GM12865 (cell line): ENCODE measurements at regions not wholly inside any gene's neighbourhood (a gene's known extent, or its start where the extent isn't known, plus 50 kb on each side); places are given as distances from the start of the nearest gene placed in this dataset.

Experiments used
- DNase-seq: peaks from one replicate; pipeline ENCODE4 v3.0.0; 2010; ENCODE audit warnings: low read depth
- H3K4me3 ChIP-seq: 2 replicates; pipeline ENCODE4 v1.5.1; 2011; ENCODE audit warnings: mild to moderate bottlenecking, low read depth, low read length, control low read depth
- TF ChIP-seq, protein P1 (sequence below): IDR thresholded peaks from 2 replicates; pipeline ENCODE4 v1.5.1; 2011; ENCODE audit warnings: low read length, control low read depth, low read depth, inconsistent platforms; ENCODE audit not compliant: insufficient read depth; ENCODE audit errors: missing control alignments

DNA sequence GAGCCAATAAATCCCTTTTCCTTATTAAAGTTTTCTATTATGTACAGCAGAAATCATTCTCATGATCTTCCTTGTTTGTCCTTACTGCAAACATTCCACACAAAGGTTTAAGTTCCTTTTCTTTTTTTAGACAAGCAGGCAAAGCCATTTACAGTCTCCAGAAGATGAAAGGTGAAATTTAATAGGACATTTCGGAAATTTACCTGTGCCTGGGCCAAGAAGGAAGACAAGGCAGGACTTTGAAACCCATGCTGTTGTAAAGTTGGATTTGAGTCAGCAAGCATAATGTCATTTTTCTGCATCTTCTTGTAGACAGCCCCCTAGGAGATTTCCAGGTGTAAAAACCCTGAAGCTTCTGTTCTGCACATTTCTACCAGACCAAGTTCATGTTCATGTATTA is 188.1 kb downstream of the PAPSS1 start:
- no peak overlapping the region for H3K4me3 ChIP-seq
- DNase-seq: no peak
- TF ChIP-seq, protein P1, sequence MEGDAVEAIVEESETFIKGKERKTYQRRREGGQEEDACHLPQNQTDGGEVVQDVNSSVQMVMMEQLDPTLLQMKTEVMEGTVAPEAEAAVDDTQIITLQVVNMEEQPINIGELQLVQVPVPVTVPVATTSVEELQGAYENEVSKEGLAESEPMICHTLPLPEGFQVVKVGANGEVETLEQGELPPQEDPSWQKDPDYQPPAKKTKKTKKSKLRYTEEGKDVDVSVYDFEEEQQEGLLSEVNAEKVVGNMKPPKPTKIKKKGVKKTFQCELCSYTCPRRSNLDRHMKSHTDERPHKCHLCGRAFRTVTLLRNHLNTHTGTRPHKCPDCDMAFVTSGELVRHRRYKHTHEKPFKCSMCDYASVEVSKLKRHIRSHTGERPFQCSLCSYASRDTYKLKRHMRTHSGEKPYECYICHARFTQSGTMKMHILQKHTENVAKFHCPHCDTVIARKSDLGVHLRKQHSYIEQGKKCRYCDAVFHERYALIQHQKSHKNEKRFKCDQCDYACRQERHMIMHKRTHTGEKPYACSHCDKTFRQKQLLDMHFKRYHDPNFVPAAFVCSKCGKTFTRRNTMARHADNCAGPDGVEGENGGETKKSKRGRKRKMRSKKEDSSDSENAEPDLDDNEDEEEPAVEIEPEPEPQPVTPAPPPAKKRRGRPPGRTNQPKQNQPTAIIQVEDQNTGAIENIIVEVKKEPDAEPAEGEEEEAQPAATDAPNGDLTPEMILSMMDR: no peak

DNA sequence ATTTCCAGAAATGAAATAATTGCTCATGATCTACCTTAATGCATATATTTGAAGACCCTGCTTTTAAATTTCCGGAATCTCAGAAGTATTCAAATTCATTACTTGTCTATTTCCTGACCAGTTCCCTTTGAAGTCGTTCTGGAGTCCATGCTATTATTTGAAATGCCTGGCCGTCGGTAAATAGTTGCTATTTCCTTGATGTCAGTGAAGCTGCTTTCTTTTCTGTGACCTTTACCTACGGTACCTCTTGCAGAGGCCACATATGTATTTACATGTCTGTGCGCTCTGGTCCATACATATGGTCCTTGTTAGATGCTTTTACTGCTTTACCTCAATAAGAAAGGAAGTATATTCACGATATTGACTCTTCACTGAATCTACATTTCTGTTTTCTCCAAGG is 199.7 kb downstream of the PAPSS1 start:
- no peak overlapping the region for H3K4me3 ChIP-seq
- DNase-seq: no peak
- TF ChIP-seq, protein P1: no peak

- peak; percentile 14 for DNase-seq
- no peak overlapping the region for H3K4me3 ChIP-seq
- TF ChIP-seq, protein P1: peak; percentile 28
Observed at GRCh38 chr4:107519053-107519452, 201.0 kb downstream of the PAPSS1 start.

GRCh38 chr4:107518076-107518475 is 202.0 kb downstream of the PAPSS1 start:
- DNase-seq: no peak
- no peak overlapping the region for H3K4me3 ChIP-seq
- TF ChIP-seq, protein P1: no peak

DNA sequence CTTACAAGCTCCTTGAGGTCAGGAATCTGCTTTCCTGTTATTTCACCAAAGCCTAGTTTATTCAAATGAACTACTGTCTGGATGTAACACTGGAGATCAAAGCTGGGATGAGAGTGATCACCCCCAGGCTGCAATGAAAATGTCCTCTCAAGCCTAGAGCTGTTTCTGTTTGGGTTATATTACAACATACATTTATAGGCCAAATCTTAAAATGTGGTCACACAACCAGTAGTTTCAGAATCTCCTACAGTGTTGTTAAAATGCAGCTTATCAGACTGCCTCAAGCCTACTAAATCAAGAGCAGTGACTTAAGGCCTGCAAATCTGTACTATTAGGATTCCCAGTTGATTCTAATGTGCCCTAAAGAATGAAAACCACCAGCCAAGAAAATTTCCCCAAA is 207.5 kb downstream of the PAPSS1 start:
- H3K4me3 ChIP-seq: no peak overlapping the region
- TF ChIP-seq, protein P1: no peak
- no peak for DNase-seq

GRCh38 chr4:107509615-107510014 is 210.4 kb downstream of the PAPSS1 start:
- DNase-seq: no peak
- TF ChIP-seq, protein P1: no peak
- no peak overlapping the region for H3K4me3 ChIP-seq

- H3K4me3 ChIP-seq: no peak overlapping the region
- no peak for DNase-seq
- TF ChIP-seq, protein P1: no peak
Observed at GRCh38 chr4:107500551-107500950, 219.5 kb downstream of the PAPSS1 start.
